IMR-90 (cell line): ENCODE measurements at regions not wholly inside any gene's neighbourhood (a gene's known extent, or its start where the extent isn't known, plus 50 kb on each side); places are given as distances from the start of the nearest gene placed in this dataset.

ENCODE experiments used
- ATAC-seq: fragments of 200-7000 bp; cut with Tn5 transposase; 2 replicates; pipeline ENCODE4 v1.9.1; 2020; ENCODE audit warnings: low read depth, mild to moderate bottlenecking, moderate library complexity
- BruUV-seq: library from RNA; stranded (reverse); fragments of 400-500 nt; replicated peaks from 2 replicates; lab custom pipeline; 2021; lab: Mats Ljungman, UMichigan
- CTCF ChIA-PET: fragments of 300-600 bp; formaldehyde crosslinking; extraction: SDS; loops from one replicate; lab custom pipeline; 2021; ENCODE audit warnings: antibody characterized with exemption; lab: Yijun Ruan, JAX
- POLR2A ChIA-PET: fragments of 300-600 bp; sonication (Branson Sonifier 250); formaldehyde crosslinking; loops from one replicate; lab custom pipeline; 2022; ENCODE audit warnings: antibody characterized with exemption; ENCODE audit not compliant: unreplicated experiment; lab: Charles Lee
- DNase-seq: peaks from one replicate; pipeline ENCODE4 v3.0.0; 2013
- H2AFZ ChIP-seq: replicated peaks from 2 replicates; pipeline ENCODE3; 2013; ENCODE audit warnings: low read length, mild to moderate bottlenecking; ENCODE audit not compliant: poor library complexity
- H2AK5ac ChIP-seq: 2 replicates; pipeline ENCODE4 v1.6.1; 2013; ENCODE audit warnings: low read depth, low read length, inconsistent platforms
- H2AK9ac ChIP-seq: replicated peaks from 2 replicates; pipeline ENCODE3; 2013; ENCODE audit warnings: mild to moderate bottlenecking, low read depth, low read length, moderate library complexity; ENCODE audit not compliant: poor library complexity
- H2BK120ac ChIP-seq: 2 replicates; pipeline ENCODE4 v1.6.1; 2013; ENCODE audit warnings: low read depth, low read length, inconsistent platforms
- H2BK15ac ChIP-seq: 3 replicates; pipeline ENCODE4 v1.6.1; 2013; ENCODE audit warnings: low read depth, low read length, inconsistent platforms
- H2BK20ac ChIP-seq: 2 replicates; pipeline ENCODE4 v1.6.1; 2013; ENCODE audit warnings: low read depth, mild to moderate bottlenecking, inconsistent platforms, low read length, moderate library complexity
- H2BK5ac ChIP-seq: 2 replicates; pipeline ENCODE4 v1.6.1; 2013; ENCODE audit warnings: mild to moderate bottlenecking, low read depth, low read length, inconsistent platforms; ENCODE audit not compliant: poor library complexity, severe bottlenecking
- H3K14ac ChIP-seq: replicated peaks from 2 replicates; pipeline ENCODE4 v1.6.1; 2013; ENCODE audit warnings: low read depth, low read length, inconsistent platforms
- H3K18ac ChIP-seq: 2 replicates; pipeline ENCODE4 v1.6.1; 2013; ENCODE audit warnings: low read depth, low read length, control low read depth
- H3K23ac ChIP-seq: 2 replicates; pipeline ENCODE4 v1.6.1; 2013; ENCODE audit warnings: low read depth, low read length, inconsistent platforms
- H3K27ac ChIP-seq: 2 replicates; pipeline ENCODE4 v1.5.1; 2013; ENCODE audit warnings: mild to moderate bottlenecking, control low read depth, low read length; ENCODE audit not compliant: insufficient read depth
- H3K27me3 ChIP-seq: 2 replicates; pipeline ENCODE4 v1.6.1; 2013; ENCODE audit warnings: low read length; ENCODE audit not compliant: control insufficient read depth, insufficient read depth
- H3K36me3 ChIP-seq: 2 replicates; pipeline ENCODE4 v1.6.1; 2013; ENCODE audit warnings: low read length, mixed read lengths; ENCODE audit not compliant: control insufficient read depth, insufficient read depth
- H3K4ac ChIP-seq: 2 replicates; pipeline ENCODE4 v1.6.1; 2013; ENCODE audit warnings: low read depth, low read length, inconsistent platforms
- H3K4me1 ChIP-seq: 2 replicates; pipeline ENCODE4 v1.6.1; 2013; ENCODE audit warnings: low read length, mixed read lengths; ENCODE audit not compliant: control insufficient read depth, insufficient read depth
- H3K4me2 ChIP-seq: 2 replicates; pipeline ENCODE4 v1.6.1; 2013; ENCODE audit warnings: low read depth, mild to moderate bottlenecking, control low read depth, low read length, moderate library complexity
- H3K4me3 ChIP-seq: 2 replicates; pipeline ENCODE4 v1.5.1; 2013; ENCODE audit warnings: low read depth, mild to moderate bottlenecking, control low read depth, low read length, moderate library complexity; ENCODE audit not compliant: insufficient read depth
- H3K56ac ChIP-seq: 2 replicates; pipeline ENCODE4 v1.6.1; 2013; ENCODE audit warnings: low read length, inconsistent platforms; ENCODE audit not compliant: insufficient read depth; ENCODE audit errors: extremely low read depth
- H3K79me1 ChIP-seq, 2 experiments: 2 replicates each; pipeline ENCODE4 v1.6.1; 2013; ENCODE audit warnings: low read length in 2 of 2, inconsistent platforms in 1 of 2, low read depth in 1 of 2
- H3K9ac ChIP-seq: 2 replicates; pipeline ENCODE4 v1.6.1; 2013; ENCODE audit warnings: low read depth, low read length, control low read depth
- H3K9me1 ChIP-seq: 2 replicates; pipeline ENCODE4 v1.6.1; 2013; ENCODE audit warnings: low read length, inconsistent platforms; ENCODE audit not compliant: insufficient read depth
- H3K9me3 ChIP-seq: 2 replicates; pipeline ENCODE4 v1.6.1; 2013; ENCODE audit warnings: low read length; ENCODE audit not compliant: control insufficient read depth, insufficient read depth
- H4K20me1 ChIP-seq: 2 replicates; pipeline ENCODE4 v1.6.1; 2013; ENCODE audit warnings: low read length, inconsistent platforms; ENCODE audit not compliant: insufficient read depth
- H4K5ac ChIP-seq: 2 replicates; pipeline ENCODE4 v1.6.1; 2013; ENCODE audit warnings: mild to moderate bottlenecking, low read depth, low read length, control low read depth
- H4K8ac ChIP-seq, 2 experiments: 2 replicates each; pipeline ENCODE4 v1.6.1; 2013; ENCODE audit warnings: low read depth in 2 of 2, low read length in 2 of 2, control low read depth in 1 of 2, inconsistent platforms in 1 of 2
- H4K91ac ChIP-seq: 2 replicates; pipeline ENCODE4 v1.6.1; 2013; ENCODE audit warnings: low read depth, low read length, inconsistent platforms; ENCODE audit not compliant: insufficient read depth
- BHLHE40 ChIP-seq: fragments of 150-350 bp; IDR thresholded peaks from 2 replicates; pipeline ENCODE4 v1.6.1; 2016; ENCODE audit warnings: mild to moderate bottlenecking, low read depth, low read length
- CEBPB ChIP-seq: IDR thresholded peaks from 2 replicates; pipeline ENCODE4 v1.6.1; 2012; ENCODE audit warnings: low read depth, low read length, improper control_type of control experiment
- CHD1 ChIP-seq: IDR thresholded peaks from 2 replicates; pipeline ENCODE4 v1.6.1; 2012; ENCODE audit warnings: low read depth, low read length, improper control_type of control experiment
- FOS ChIP-seq: fragments of 150-350 bp; IDR thresholded peaks from 2 replicates; pipeline ENCODE4 v1.6.1; 2016; ENCODE audit warnings: low read depth, low read length
- MAFK ChIP-seq: IDR thresholded peaks from 2 replicates; pipeline ENCODE4 v1.6.1; 2012; ENCODE audit warnings: low read depth, low read length, improper control_type of control experiment
- MAZ ChIP-seq: IDR thresholded peaks from 2 replicates; pipeline ENCODE4 v1.6.1; 2012; ENCODE audit warnings: low read depth, mild to moderate bottlenecking, low read length, improper control_type of control experiment, moderate library complexity, borderline replicate concordance
- MXI1 ChIP-seq: IDR thresholded peaks from 2 replicates; pipeline ENCODE4 v1.6.1; 2012; ENCODE audit warnings: low read depth, mild to moderate bottlenecking, low read length, moderate library complexity, borderline replicate concordance
- NFE2L2 ChIP-seq: fragments of 150-350 bp; IDR thresholded peaks from 2 replicates; pipeline ENCODE4 v1.6.1; 2016; ENCODE audit warnings: low read depth, mild to moderate bottlenecking, low read length
- POLR2A ChIP-seq: IDR thresholded peaks from 2 replicates; pipeline ENCODE4 v1.6.1; 2012; ENCODE audit warnings: mild to moderate bottlenecking, low read depth, low read length
- RAD21 ChIP-seq: IDR thresholded peaks from 2 replicates; pipeline ENCODE4 v1.6.1; 2012; ENCODE audit warnings: low read length, improper control_type of control experiment
- RCOR1 ChIP-seq: IDR thresholded peaks from 2 replicates; pipeline ENCODE4 v1.6.1; 2012; ENCODE audit warnings: mild to moderate bottlenecking, low read length, improper control_type of control experiment; ENCODE audit not compliant: insufficient replicate concordance
- RFX5 ChIP-seq: IDR thresholded peaks from 2 replicates; pipeline ENCODE4 v1.8.0; 2012; ENCODE audit warnings: low read depth, mild to moderate bottlenecking, low read length, moderate library complexity
- SMC3 ChIP-seq: fragments of 150-350 bp; IDR thresholded peaks from 2 replicates; pipeline ENCODE4 v1.6.1; 2016; ENCODE audit warnings: low read depth, mild to moderate bottlenecking, antibody characterized with exemption, low read length, moderate library complexity
- WGBS, 2 experiments: methylation state at CpG; one replicate each; pipeline versions ENCODE4 v1.1.5 to v1.1.7; 2013; ENCODE audit warnings: missing lambda C conversion rate in 2 of 2; ENCODE audit not compliant: insufficient read length in 1 of 2; ENCODE audit errors: extremely low coverage in 2 of 2; 5-methylcytosine and 5-hydroxymethylcytosine counted together
- dilution Hi-C: fragments of 300-500 bp; cut with HindIII; formaldehyde crosslinking; loops from one replicate; pipeline ENCODE4 v1.14.3; 2018; ENCODE audit warnings: low sequenced_read_pairs; ENCODE audit not compliant: unreplicated experiment
- in situ Hi-C: fragments of 300-500 bp; cut with MboI; formaldehyde crosslinking; loops from 3 replicates; pipeline ENCODE4 v1.14.3; 2019; ENCODE audit warnings: low sequenced_read_pairs, inconsistent platforms, mixed read lengths
- intact Hi-C: fragments of 100-400 bp; cut with micrococcal nuclease; formaldehyde crosslinking; loops from 2 replicates; pipeline ENCODE4 v1.10.0; 2022
- TF ChIP-seq, protein P1 (sequence below): fragments of 150-350 bp; IDR thresholded peaks from 2 replicates; pipeline ENCODE4 v1.6.1; 2017; ENCODE audit warnings: mild to moderate bottlenecking, antibody characterized with exemption, low read length, low read depth
- TF ChIP-seq, protein P2 (sequence below): fragments of 150-350 bp; IDR thresholded peaks from 2 replicates; pipeline ENCODE4 v1.6.1; 2016; ENCODE audit warnings: low read depth, mild to moderate bottlenecking, low read length, moderate library complexity, borderline replicate concordance
- TF ChIP-seq, protein P3 (sequence below): conservative IDR thresholded peaks from 2 replicates; pipeline ENCODE4 v1.5.1; 2012; ENCODE audit warnings: mild to moderate bottlenecking, low read depth, low read length, improper control_type of control experiment

DNA sequence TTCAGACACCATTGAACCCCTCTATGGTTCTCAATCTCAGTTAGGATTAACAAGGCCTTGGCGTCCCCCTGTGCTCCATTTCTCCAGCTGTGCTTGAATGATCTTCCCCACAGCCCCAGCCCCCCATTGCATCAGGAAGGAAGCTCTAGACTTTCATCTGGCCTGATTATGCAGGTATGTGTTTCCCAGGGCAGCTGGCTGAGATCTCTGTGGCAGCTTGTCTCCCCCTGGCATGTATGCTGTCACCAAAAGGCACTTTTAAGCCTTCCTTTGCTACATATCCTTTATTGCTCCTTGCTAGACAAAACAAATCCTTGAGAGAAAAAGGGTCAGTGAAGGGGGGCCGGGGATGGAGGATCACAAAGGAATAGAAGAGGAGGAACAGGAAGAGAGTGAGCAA, 1056.0 kb upstream of the SLIT2 start:
- Histone ChIP-seq H3K9me3 (no peaks in the 10 kb centered on the region), H3K56ac (no peak overlapping the region), H2BK20ac (no peak overlapping the region), H4K20me1 (no peaks in the 10 kb centered on the region), H2BK5ac (no peak overlapping the region), H3K4ac (no peak overlapping the region), H3K9me1 (no peaks in the 10 kb centered on the region), H2AFZ (no peak overlapping the region), H3K4me1 (no peaks in the 10 kb centered on the region), H2BK120ac (no peak overlapping the region), H3K4me3 (no peak overlapping the region), H3K14ac (no peak overlapping the region), H3K4me2 (no peak overlapping the region), H3K36me3 (no peaks in the 10 kb centered on the region), H3K27ac (no peak overlapping the region), H4K8ac (no peak overlapping the region), H2BK15ac (no peak overlapping the region), H3K9ac (no peak overlapping the region), H3K79me1 (no peaks in the 10 kb centered on the region), H2AK5ac (no peak overlapping the region), H3K23ac (no peak overlapping the region), H4K5ac (no peak overlapping the region), H4K91ac (no peak overlapping the region), H3K27me3 (no peaks in the 10 kb centered on the region), H2AK9ac (no peak overlapping the region), H3K18ac (no peak overlapping the region)
- TF ChIP-seq, protein P1, sequence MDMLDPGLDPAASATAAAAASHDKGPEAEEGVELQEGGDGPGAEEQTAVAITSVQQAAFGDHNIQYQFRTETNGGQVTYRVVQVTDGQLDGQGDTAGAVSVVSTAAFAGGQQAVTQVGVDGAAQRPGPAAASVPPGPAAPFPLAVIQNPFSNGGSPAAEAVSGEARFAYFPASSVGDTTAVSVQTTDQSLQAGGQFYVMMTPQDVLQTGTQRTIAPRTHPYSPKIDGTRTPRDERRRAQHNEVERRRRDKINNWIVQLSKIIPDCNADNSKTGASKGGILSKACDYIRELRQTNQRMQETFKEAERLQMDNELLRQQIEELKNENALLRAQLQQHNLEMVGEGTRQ: no peak
- TF ChIP-seq, protein P2, sequence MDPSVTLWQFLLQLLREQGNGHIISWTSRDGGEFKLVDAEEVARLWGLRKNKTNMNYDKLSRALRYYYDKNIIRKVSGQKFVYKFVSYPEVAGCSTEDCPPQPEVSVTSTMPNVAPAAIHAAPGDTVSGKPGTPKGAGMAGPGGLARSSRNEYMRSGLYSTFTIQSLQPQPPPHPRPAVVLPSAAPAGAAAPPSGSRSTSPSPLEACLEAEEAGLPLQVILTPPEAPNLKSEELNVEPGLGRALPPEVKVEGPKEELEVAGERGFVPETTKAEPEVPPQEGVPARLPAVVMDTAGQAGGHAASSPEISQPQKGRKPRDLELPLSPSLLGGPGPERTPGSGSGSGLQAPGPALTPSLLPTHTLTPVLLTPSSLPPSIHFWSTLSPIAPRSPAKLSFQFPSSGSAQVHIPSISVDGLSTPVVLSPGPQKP: no peak
- TF ChIP-seq MAZ (no peak), CEBPB (no peak), FOS (no peak), BHLHE40 (no peak), SMC3 (no peak), CHD1 (no peak), NFE2L2 (no peak), POLR2A (no peak), RAD21 (no peak), RFX5 (no peak), MAFK (no peak), RCOR1 (no peak), MXI1 (no peak)
- TF ChIP-seq, protein P3, sequence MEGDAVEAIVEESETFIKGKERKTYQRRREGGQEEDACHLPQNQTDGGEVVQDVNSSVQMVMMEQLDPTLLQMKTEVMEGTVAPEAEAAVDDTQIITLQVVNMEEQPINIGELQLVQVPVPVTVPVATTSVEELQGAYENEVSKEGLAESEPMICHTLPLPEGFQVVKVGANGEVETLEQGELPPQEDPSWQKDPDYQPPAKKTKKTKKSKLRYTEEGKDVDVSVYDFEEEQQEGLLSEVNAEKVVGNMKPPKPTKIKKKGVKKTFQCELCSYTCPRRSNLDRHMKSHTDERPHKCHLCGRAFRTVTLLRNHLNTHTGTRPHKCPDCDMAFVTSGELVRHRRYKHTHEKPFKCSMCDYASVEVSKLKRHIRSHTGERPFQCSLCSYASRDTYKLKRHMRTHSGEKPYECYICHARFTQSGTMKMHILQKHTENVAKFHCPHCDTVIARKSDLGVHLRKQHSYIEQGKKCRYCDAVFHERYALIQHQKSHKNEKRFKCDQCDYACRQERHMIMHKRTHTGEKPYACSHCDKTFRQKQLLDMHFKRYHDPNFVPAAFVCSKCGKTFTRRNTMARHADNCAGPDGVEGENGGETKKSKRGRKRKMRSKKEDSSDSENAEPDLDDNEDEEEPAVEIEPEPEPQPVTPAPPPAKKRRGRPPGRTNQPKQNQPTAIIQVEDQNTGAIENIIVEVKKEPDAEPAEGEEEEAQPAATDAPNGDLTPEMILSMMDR: no peak
- POLR2A ChIA-PET: no interaction called here
- intact Hi-C loops (no loop called here), dilution Hi-C loops (no loop called here), in situ Hi-C loops (no loop called here)
- no peak for ATAC-seq
- BruUV-seq: no TSS peak
- CTCF ChIA-PET: no interaction called here
- WGBS, 2 experiments: no CpG with 5 or more reads among the region's 2 CpGs
- DNase-seq: no peak
